HG03025 (cell line): ENCODE measurements at regions not wholly inside any gene's neighbourhood (a gene's known extent, or its start where the extent isn't known, plus 50 kb on each side); places are given as distances from the start of the nearest gene placed in this dataset.
"Not testable (repeated sequence)": the region's sequence is repeated elsewhere in the genome, so short reads cannot be mapped to it uniquely, and the experiment has no call there.

Experiments used
- ATAC-seq: cut with Tn5 transposase; IDR thresholded peaks from one replicate; pipeline ENCODE4 v1.9.1; 2021; ENCODE audit warnings: mild to moderate bottlenecking, moderate library complexity; ENCODE audit not compliant: unreplicated experiment, low FRiP score

DNA sequence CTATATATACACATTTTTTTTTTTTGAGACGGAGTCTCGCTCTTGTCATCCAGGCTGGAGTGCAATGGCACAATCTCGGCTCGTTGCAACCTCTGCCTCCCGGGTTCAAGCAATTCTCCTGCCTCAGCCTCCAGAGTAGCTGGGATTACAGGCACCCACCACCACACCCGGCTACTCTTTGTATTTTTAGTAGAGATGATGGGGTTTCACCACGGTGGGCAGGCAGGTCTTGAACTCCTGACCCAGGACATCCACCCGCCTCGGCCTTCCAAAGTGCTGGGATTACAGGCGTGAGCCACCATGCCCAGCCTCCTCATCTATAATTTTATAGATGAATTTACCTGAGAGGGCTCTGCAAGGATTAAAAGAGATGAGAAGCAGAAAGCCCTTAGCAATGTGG is 274.0 kb downstream of the FAM43A start:
- ATAC-seq, result not testable (repeated sequence)

DNA sequence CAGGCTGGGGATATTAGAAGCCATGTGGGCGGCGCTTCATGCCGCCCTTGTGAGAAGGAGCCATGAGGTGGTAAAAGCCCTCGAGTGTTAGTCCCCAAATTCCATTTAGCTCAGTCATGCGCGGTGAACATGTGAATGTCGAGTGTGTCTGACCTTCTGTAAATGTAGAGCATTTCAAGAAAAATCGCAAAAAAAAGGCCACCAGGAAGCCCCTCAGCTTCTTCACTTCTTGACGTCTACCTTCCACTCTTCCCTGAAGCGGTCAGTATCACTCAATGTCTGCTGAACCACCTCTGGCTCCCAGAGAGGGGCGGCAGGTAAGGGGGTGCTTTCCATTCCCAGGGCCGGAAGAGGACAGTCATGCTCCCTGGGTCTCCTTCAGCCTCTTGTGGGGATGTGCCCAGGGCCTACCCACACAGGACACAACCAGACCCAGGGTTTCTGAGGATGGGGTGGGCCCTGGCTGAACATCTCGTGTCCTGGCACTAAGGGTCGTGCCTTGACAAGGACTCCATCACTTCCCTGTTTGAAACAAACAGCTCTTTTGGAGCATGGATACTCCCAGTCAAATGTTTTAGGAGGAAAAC is 274.9 kb downstream of the FAM43A start:
- no peak for ATAC-seq

GRCh38 chr3:194961149-194961548 is 275.5 kb downstream of the FAM43A start:
- no peak for ATAC-seq

- no peak for ATAC-seq
These were observed 275.9 kb downstream of the FAM43A start for GRCh38 chr3:194961571-194961970.

DNA sequence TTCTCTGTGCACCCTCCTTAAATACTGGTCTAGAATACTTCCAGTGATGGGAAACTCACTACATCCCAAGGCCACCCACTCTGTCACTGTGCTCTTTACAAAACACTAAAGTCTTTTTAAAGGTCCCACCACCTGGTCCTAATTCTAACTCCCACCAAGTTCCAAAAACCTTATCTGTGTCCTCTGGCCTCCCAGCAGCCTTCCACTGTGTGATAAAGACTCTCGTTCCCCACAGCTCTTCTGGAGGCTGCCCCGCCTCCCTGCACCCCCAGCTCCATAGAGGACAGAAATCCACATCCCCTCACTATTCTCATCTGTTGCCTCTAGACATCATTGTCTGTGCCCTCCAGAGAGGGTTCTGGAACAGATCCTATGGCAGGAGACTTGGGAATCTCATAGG is 276.4 kb downstream of the FAM43A start:
- no peak for ATAC-seq

DNA sequence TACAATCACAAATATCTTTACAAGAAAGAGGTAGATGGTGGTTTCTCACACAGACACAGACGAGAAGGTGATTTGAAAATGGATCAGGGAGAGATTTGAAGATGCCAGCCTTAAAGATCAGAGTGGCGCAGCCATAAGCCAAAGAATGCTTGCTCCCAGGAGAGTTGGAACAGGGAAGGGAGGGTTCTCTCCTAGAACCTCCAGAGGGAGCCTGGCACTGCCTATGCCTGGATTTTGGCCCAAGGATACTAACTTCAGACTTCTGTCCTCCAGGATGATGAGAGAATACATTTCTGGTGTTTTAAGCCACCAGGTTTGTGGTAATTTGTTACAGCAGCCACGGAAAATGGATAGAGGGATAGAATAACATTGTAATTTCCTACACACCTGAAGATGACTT is 279.1 kb downstream of the FAM43A start:
- ATAC-seq, result no peak

DNA sequence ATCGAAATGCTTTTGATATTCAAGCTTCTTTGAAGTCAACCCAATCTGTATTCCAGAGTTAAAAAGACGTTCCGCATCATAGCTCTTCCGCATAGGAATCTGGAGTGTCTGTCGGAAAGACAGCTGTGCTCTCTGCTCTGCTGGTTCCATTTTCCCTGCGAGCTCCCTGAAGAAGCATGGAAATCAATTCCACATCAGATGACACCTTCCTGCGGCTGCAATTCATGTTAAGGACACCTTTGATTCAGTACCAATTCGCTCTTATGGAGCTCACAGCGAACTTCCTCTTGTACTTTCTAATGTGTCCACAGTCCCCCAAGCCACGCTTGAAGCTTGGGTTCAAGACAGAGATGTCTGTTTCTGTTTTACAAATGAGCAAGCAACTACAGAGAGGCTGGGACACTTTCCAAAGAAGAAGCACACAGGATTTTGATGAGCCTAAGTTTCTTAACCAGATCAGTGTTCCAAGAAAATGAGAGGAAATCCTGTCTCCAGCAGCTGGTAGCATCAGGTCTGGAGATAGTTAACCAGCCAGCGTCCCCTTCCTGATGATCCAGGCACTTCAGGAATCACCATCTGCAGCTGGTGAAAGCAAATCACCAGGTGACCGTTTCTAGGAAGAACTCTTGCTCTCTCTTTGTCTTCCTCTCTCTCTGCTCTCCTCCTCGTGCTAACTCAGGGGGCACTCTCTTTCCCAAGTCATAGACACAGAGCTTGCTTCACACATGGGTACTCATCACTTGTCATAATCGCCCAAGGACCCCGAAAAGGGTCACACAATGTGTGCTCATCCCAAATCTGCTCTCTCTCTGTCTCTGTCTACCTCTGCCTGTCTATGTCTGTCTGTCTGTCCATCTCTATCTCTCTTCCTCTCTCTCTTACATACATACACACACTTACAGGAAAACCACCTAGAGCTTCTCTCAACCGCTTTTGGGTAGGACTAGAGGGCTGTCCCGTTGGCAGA is 281.8 kb downstream of the FAM43A start:
- no peak for ATAC-seq

GRCh38 chr3:194970066-194970465 is 284.4 kb downstream of the FAM43A start:
- ATAC-seq, result no peak

GRCh38 chr3:194971009-194971408 is 285.3 kb downstream of the FAM43A start:
- ATAC-seq, result no peak

- ATAC-seq, result no peak
These were observed 286.3 kb downstream of the FAM43A start for GRCh38 chr3:194971965-194972364.

DNA sequence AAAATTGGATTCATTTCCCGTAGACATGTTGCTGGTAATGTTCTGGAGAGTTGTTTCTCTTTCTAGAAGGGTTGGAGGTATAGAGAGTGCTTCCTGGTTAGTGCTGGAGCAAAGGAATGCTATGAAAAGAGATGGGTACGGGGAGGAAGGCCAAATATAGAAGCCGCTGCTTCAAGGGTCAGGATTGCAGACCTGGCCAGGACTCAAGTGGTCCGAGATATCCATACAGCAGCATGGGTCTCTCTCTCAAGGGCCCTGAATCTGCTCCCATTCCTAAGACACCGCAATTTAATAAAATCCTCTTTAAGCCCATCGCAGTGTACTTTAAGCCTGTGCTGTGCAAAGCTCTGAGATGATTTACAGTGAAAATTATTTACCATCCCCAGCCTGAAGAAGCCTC is 287.0 kb downstream of the FAM43A start:
- no peak for ATAC-seq

DNA sequence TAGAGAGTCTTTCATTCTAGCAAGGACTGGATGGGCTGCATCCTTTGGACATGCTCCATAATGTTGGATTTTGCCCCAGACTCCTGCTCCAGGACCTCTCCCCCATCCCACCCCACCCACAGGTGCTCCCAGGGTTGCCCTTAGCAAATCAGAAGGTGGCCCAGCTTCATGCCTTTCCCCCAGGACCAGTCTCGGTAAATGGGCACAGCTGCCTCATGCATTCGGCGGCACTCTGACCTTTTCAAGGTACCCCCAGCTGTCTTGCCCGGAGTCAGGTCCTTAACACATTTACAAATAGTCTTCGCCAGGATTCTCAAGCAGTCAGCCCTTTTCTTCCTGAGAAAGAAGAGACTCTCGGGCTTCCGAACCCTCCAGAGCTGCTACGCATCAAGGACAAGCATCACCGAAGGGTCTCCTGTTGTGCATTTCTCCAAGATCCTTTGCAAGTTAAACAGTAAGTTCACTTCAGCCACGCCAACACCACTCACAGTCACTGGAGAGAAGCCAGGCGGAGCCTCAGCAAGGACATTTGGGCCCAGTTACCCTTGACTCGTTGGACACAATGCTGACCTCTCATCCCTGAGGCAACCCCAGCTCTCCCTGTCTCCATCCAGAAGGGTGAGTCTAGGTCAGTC is 287.8 kb downstream of the FAM43A start:
- no peak for ATAC-seq

- no peak for ATAC-seq
These were observed 288.9 kb downstream of the FAM43A start for GRCh38 chr3:194974468-194975135.

GRCh38 chr3:194976049-194976451 is 290.4 kb downstream of the FAM43A start:
- ATAC-seq, result no peak

- ATAC-seq, result no peak
These were observed 291.2 kb downstream of the FAM43A start for GRCh38 chr3:194976874-194977273.

GRCh38 chr3:194977356-194977755 is 291.7 kb downstream of the FAM43A start:
- no peak for ATAC-seq

GRCh38 chr3:194979173-194979572 is 291.8 kb downstream of the XXYLT1 start:
- ATAC-seq, result no peak

DNA sequence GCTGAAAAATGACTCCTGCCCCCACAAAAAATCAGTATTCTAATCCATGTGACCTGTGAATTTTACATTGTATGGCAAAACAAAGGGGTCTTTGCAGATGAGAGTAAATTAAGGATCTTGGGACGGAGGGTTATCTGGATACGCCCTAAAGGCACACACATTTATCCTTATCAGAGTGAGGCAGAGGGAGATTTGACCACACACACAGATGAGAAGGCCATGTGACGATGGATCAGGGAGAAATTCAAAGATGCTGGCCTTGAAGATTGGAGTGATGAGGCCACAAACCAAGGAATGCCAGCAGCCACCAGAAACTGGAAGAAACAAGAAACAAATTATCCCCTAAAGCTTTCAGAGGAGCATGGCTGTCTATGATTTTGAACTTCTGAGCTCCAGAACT is 288.5 kb downstream of the XXYLT1 start:
- ATAC-seq, result no peak

GRCh38 chr3:194983121-194983520 is 287.8 kb downstream of the XXYLT1 start:
- ATAC-seq, result no peak

DNA sequence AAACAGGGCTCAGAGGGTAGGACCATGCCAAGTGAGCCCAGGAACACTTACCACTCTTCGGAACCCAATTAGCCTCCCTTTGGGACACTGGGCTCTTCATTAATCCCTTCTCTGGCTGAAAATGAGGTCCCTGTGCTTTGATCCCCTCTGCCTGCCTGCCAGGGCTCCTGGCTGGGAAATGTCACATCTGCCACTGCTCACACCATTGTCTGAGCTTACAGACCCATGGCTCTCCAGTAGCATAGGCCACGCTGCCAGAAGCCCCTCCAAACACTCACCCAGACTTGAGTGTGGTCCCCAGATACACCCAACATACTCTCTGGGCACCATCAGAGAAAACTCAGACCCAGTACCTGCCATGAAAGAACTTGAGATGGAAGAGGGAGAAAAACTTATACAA is 287.3 kb downstream of the XXYLT1 start:
- ATAC-seq, result no peak

DNA sequence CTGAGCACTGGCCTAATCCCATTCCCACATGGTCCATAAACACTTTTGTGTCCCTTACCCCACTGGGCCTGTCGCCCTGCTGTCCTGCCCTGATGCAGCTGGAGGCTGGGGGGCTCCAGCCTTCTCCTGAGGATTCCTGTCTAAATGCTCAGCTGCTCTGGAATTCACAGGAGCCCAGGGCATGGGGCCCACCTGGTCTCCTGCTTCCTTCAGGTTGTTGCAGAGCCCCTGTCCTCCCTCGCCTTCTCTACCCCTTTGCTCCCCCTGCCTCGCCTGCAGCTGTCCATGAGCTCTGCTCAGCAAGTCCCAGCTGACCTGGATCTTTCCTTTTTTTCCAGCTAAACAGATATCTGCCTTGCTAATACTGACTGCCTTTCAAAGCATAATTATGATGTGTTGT is 286.9 kb downstream of the XXYLT1 start:
- ATAC-seq, result no peak
